A673 (cell line): ENCODE measurements at regions not wholly inside any gene's neighbourhood (a gene's known extent, or its start where the extent isn't known, plus 50 kb on each side); places are given as distances from the start of the nearest gene placed in this dataset.

Source experiments
- BruUV-seq: library from RNA; stranded (reverse); fragments of 400-500 nt; replicated peaks from 2 replicates; lab custom pipeline; 2021; lab: Mats Ljungman, UMichigan
- CTCF ChIA-PET: fragments of 300-600 bp; sonication (Branson Sonifier 250); formaldehyde crosslinking; loops from one replicate; lab custom pipeline; 2022; ENCODE audit warnings: antibody characterized with exemption; lab: Charles Lee
- POLR2A ChIA-PET: fragments of 300-600 bp; sonication (Branson Sonifier 250); formaldehyde crosslinking; loops from one replicate; lab custom pipeline; 2022; ENCODE audit warnings: antibody characterized with exemption; ENCODE audit not compliant: low non-redundant PET; lab: Charles Lee
- DNase-seq: peaks from one replicate; pipeline ENCODE4 v3.0.0-alpha.2; 2015; ENCODE audit warnings: low spot score
- H3K27ac ChIP-seq: fragments of 200-600 bp; sonication (generic); 2 replicates; pipeline ENCODE4 v1.5.1; 2016; ENCODE audit warnings: mixed run types, low read depth, mild to moderate bottlenecking, mixed read lengths, antibody characterized with exemption, low read length; ENCODE audit not compliant: poor library complexity, severe bottlenecking
- H3K27me3 ChIP-seq: fragments of 200-600 bp; sonication (generic); replicated peaks from 2 replicates; pipeline ENCODE4 v1.6.1; 2017; ENCODE audit warnings: mixed run types, low read depth, mild to moderate bottlenecking, mixed read lengths, antibody characterized with exemption, low read length; ENCODE audit not compliant: insufficient read depth, poor library complexity
- H3K36me3 ChIP-seq: fragments of 200-600 bp; sonication (generic); 2 replicates; pipeline ENCODE4 v1.6.1; 2016; ENCODE audit warnings: mixed run types, mild to moderate bottlenecking, mixed read lengths, antibody characterized with exemption, low read length; ENCODE audit not compliant: insufficient read depth, poor library complexity, severe bottlenecking
- H3K4me1 ChIP-seq: fragments of 200-600 bp; sonication (generic); 2 replicates; pipeline ENCODE4 v1.6.1; 2017; ENCODE audit warnings: mixed run types, mild to moderate bottlenecking, mixed read lengths, antibody characterized with exemption, low read length; ENCODE audit not compliant: insufficient read depth, poor library complexity, severe bottlenecking
- H3K4me3 ChIP-seq: fragments of 200-600 bp; sonication (generic); 2 replicates; pipeline ENCODE4 v1.5.1; 2016; ENCODE audit warnings: low read depth, mixed run types, mild to moderate bottlenecking, mixed read lengths, low read length; ENCODE audit not compliant: poor library complexity, severe bottlenecking
- H3K9me3 ChIP-seq: fragments of 200-600 bp; sonication (generic); 2 replicates; pipeline ENCODE4 v1.6.1; 2016; ENCODE audit warnings: mixed run types, low read depth, mild to moderate bottlenecking, mixed read lengths, antibody characterized with exemption, low read length; ENCODE audit not compliant: poor library complexity, severe bottlenecking
- CTCF ChIP-seq: fragments of 300-800, 200-600 bp; sonication (generic); conservative IDR thresholded peaks from 2 replicates; pipeline ENCODE4 v1.5.1; 2017; ENCODE audit warnings: low read depth, mild to moderate bottlenecking, antibody characterized with exemption, low read length, moderate library complexity, mixed read lengths
- EZH2 ChIP-seq: fragments of 200-600 bp; sonication (generic); IDR thresholded peaks from 2 replicates; pipeline ENCODE4 v1.6.1; 2017; ENCODE audit warnings: borderline replicate concordance, low read depth, mild to moderate bottlenecking, mixed read lengths, antibody characterized with exemption, low read length; ENCODE audit not compliant: poor library complexity, severe bottlenecking
- intact Hi-C: fragments of 100-400 bp; cut with micrococcal nuclease; formaldehyde crosslinking; loops from one replicate; pipeline ENCODE4 v1.10.0; 2022; ENCODE audit not compliant: unreplicated experiment

GRCh38 chr6:22940581-22941290 is 371.4 kb downstream of the HDGFL1 start:
- ChIA-PET CTCF (no interaction called here), POLR2A (no interaction called here)
- no TSS peak for BruUV-seq
- no peak overlapping the region for H3K27ac ChIP-seq
- H3K27me3 ChIP-seq, result no peaks in the 10 kb centered on the region
- no peaks in the 10 kb centered on the region for H3K36me3 ChIP-seq
- H3K4me3 ChIP-seq, result no peak overlapping the region
- no peak for DNase-seq
- intact Hi-C loops, result no loop called here
- no peak for TF ChIP-seq CTCF
- H3K4me1 ChIP-seq, result no peaks in the 10 kb centered on the region
- no peaks in the 10 kb centered on the region for H3K9me3 ChIP-seq

- TF ChIP-seq EZH2 (no peak), CTCF (no peak)
- no peaks in the 10 kb centered on the region for H3K36me3 ChIP-seq
- H3K4me3 ChIP-seq, result no peak overlapping the region
- DNase-seq, result no peak
- no peaks in the 10 kb centered on the region for H3K4me1 ChIP-seq
- H3K27me3 ChIP-seq, result no peaks in the 10 kb centered on the region
- no TSS peak for BruUV-seq
- H3K9me3 ChIP-seq, result no peaks in the 10 kb centered on the region
- no peak overlapping the region for H3K27ac ChIP-seq
- POLR2A ChIA-PET, result no interaction called here
- intact Hi-C loops, result no loop called here
- CTCF ChIA-PET, result no interaction called here
Observed at GRCh38 chr6:22942403-22942802, 373.0 kb downstream of the HDGFL1 start.

- DNase-seq, result no peak
- TF ChIP-seq EZH2 (no peak), CTCF (no peak)
- BruUV-seq, result no TSS peak
- intact Hi-C loops, result no loop called here
- Histone ChIP-seq H3K4me1 (no peaks in the 10 kb centered on the region), H3K4me3 (no peak overlapping the region), H3K36me3 (no peaks in the 10 kb centered on the region), H3K9me3 (no peaks in the 10 kb centered on the region), H3K27me3 (no peaks in the 10 kb centered on the region), H3K27ac (no peak overlapping the region)
- CTCF ChIA-PET, result no interaction called here
- POLR2A ChIA-PET, result no interaction called here
Observed at GRCh38 chr6:22943327-22943726, 374.0 kb downstream of the HDGFL1 start.
